ENCODE measurements at regions not wholly inside any gene's neighbourhood (a gene's known extent, or its start where the extent isn't known, plus 50 kb on each side); places are given as distances from the start of the nearest gene placed in this dataset.

GRCh38 chr2:196334710-196335109 is 163.3 kb upstream of the STK17B start:
- Histone ChIP-seq H3K27me3 (ENCODE audit: control insufficient read depth in 1 of 2, insufficient read depth in 2 of 2, low read length in 2 of 2) (no peaks in the 10 kb centered on the region), H3K27ac (ENCODE audit: low read length) (no peak overlapping the region), H3K9ac (ENCODE audit: low read length in 2 of 2) (no peak overlapping the region), H3K36me3 (ENCODE audit: control insufficient read depth in 2 of 2, insufficient read depth in 2 of 2, low read length in 2 of 2) (no peaks in the 10 kb centered on the region), H3K4me1 (ENCODE audit: control insufficient read depth, insufficient read depth, low read length) (no peaks in the 10 kb centered on the region), H3K9me3 (ENCODE audit: control insufficient read depth in 2 of 2, low read length in 2 of 2) (no peaks in the 10 kb centered on the region), H3K4me3 (ENCODE audit: low read length in 2 of 2) (no peak overlapping the region)

DNA sequence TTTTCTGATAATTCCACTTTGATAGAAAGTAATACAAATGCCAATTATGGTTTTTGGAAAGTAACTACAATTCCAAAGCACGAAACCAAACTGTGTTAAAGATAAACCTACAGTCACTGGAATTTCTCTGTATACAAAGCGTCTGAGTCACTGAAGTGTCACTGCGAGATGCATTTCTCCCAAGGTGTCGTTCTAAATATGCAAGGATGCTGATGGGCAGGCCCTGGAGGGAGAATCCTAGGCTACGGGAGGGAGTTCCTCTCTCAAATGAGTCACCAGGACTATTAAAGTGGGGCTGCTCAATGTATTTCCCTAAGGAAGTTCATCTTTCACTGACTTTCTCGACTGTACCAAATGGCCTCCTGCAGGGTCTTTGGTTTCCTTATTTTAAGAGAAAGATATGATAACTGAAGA is 163.8 kb upstream of the STK17B start:
- Histone ChIP-seq H3K27me3 (ENCODE audit: control insufficient read depth in 1 of 2, insufficient read depth in 2 of 2, low read length in 2 of 2) (no peaks in the 10 kb centered on the region), H3K27ac (ENCODE audit: low read length) (no peak overlapping the region), H3K9me3 (ENCODE audit: control insufficient read depth in 2 of 2, low read length in 2 of 2) (no peaks in the 10 kb centered on the region), H3K9ac (ENCODE audit: low read length in 2 of 2) (no peak overlapping the region), H3K36me3 (ENCODE audit: control insufficient read depth in 2 of 2, insufficient read depth in 2 of 2, low read length in 2 of 2) (no peaks in the 10 kb centered on the region), H3K4me3 (ENCODE audit: low read length in 2 of 2) (no peak overlapping the region), H3K4me1 (ENCODE audit: control insufficient read depth, insufficient read depth, low read length) (no peaks in the 10 kb centered on the region)

- Histone ChIP-seq H3K27me3 (ENCODE audit: control insufficient read depth in 1 of 2, insufficient read depth in 2 of 2, low read length in 2 of 2) (no peaks in the 10 kb centered on the region), H3K27ac (ENCODE audit: low read length) (no peak overlapping the region), H3K9me3 (ENCODE audit: control insufficient read depth in 2 of 2, low read length in 2 of 2) (no peaks in the 10 kb centered on the region), H3K36me3 (ENCODE audit: control insufficient read depth in 2 of 2, insufficient read depth in 2 of 2, low read length in 2 of 2) (no peaks in the 10 kb centered on the region), H3K9ac (ENCODE audit: low read length in 2 of 2) (no peak overlapping the region), H3K4me3 (ENCODE audit: low read length in 2 of 2) (no peak overlapping the region), H3K4me1 (ENCODE audit: control insufficient read depth, insufficient read depth, low read length) (no peaks in the 10 kb centered on the region)
Measured at GRCh38 chr2:196336207-196336606, 164.8 kb upstream of the STK17B start.

DNA sequence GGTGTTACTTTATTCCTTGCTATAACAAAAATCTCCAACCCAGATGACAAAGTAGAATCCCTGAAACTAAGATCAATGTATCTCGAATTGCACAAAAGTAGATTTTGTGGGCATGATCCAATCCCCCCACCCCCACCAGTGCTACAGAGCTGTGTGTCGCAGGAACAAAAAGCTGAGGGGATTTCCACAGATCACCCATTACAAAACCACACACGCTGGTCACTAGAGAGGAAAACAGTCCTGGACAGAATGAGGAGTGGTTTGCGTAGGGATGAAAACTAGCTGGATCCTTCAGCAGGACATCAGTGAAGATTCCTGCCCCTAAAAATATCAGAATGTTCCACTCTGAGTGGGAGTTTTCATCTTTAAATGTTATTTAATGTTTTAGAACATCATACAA is 165.3 kb upstream of the STK17B start:
- Histone ChIP-seq H3K36me3 (ENCODE audit: control insufficient read depth in 2 of 2, insufficient read depth in 2 of 2, low read length in 2 of 2) (no peaks in the 10 kb centered on the region), H3K27ac (ENCODE audit: low read length) (no peak overlapping the region), H3K9me3 (ENCODE audit: control insufficient read depth in 2 of 2, low read length in 2 of 2) (no peaks in the 10 kb centered on the region), H3K4me3 (ENCODE audit: low read length in 2 of 2) (no peak overlapping the region), H3K9ac (ENCODE audit: low read length in 2 of 2) (no peak overlapping the region), H3K4me1 (ENCODE audit: control insufficient read depth, insufficient read depth, low read length) (no peaks in the 10 kb centered on the region), H3K27me3 (ENCODE audit: control insufficient read depth in 1 of 2, insufficient read depth in 2 of 2, low read length in 2 of 2) (no peaks in the 10 kb centered on the region)

DNA sequence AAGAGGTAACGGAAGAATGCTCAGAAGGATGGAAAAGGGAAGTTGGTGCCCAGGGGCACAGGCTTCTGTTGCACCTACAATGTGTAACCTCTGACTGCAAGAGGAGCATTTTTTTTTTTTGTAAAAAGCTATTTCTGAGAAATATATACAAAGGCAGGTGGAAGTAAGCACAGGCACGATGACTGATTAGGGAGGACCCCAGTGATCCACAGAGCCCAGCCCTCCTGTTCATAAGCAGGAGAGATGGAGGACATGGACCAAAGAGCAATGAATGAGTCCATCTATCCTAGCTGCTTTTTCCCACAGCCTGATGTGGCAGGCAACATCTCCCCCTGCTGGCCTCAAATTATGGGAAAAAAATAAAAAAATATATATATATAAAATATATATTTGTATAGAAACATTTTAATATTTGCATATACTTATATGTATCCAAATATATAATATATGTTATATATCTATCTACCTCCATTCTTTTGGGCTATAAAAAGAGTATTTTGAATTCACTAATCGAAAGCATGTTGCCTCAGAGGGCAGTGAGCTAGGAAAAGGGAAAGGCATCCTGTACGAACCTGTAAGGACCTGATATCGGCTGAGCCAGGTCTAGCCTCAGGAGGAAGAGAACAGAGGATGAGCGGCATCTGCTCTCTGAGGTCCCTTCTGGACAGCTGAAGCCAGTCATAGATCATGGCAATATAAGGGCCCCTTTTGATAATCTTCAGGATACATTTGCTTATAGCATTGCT is 166.0 kb upstream of the STK17B start:
- H3K9me3 ChIP-seq (ENCODE audit: control insufficient read depth in 2 of 2, low read length in 2 of 2): no peaks in the 10 kb centered on the region
- no peak overlapping the region for H3K4me3 ChIP-seq (ENCODE audit: low read length in 2 of 2)
- no peak overlapping the region for H3K9ac ChIP-seq (ENCODE audit: low read length in 2 of 2)
- H3K36me3 ChIP-seq (ENCODE audit: control insufficient read depth in 2 of 2, insufficient read depth in 2 of 2, low read length in 2 of 2): no peaks in the 10 kb centered on the region
- no peaks in the 10 kb centered on the region for H3K4me1 ChIP-seq (ENCODE audit: control insufficient read depth, insufficient read depth, low read length)
- no peaks in the 10 kb centered on the region for H3K27me3 ChIP-seq (ENCODE audit: control insufficient read depth in 1 of 2, insufficient read depth in 2 of 2, low read length in 2 of 2)
- no peak overlapping the region for H3K27ac ChIP-seq (ENCODE audit: low read length)

DNA sequence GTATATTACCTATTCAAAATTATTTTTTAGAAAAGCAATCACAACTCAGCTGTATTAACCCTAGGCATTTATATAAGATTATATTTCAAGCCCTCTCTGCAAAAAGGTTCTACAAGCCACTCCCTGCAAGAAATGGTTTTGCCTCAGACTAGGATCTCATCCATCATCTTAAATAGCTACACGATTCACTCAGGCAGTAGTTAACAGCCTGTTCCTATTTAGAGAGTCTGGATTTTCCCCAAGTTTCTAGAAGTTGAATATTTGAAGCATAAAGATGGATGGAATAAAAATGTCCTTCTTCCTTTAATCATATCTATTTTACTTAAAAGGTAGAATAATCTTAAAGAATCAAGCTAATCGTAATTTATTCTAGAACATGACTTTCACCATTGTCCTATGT is 167.1 kb upstream of the STK17B start:
- Histone ChIP-seq H3K27me3 (ENCODE audit: control insufficient read depth in 1 of 2, insufficient read depth in 2 of 2, low read length in 2 of 2) (no peaks in the 10 kb centered on the region), H3K9ac (ENCODE audit: low read length in 2 of 2) (no peak overlapping the region), H3K27ac (ENCODE audit: low read length) (no peak overlapping the region), H3K4me1 (ENCODE audit: control insufficient read depth, insufficient read depth, low read length) (no peaks in the 10 kb centered on the region), H3K9me3 (ENCODE audit: control insufficient read depth in 2 of 2, low read length in 2 of 2) (no peaks in the 10 kb centered on the region), H3K4me3 (ENCODE audit: low read length in 2 of 2) (no peak overlapping the region), H3K36me3 (ENCODE audit: control insufficient read depth in 2 of 2, insufficient read depth in 2 of 2, low read length in 2 of 2) (no peaks in the 10 kb centered on the region)

- Histone ChIP-seq H3K27ac (ENCODE audit: low read length) (no peak overlapping the region), H3K9me3 (ENCODE audit: control insufficient read depth in 2 of 2, low read length in 2 of 2) (no peaks in the 10 kb centered on the region), H3K4me1 (ENCODE audit: control insufficient read depth, insufficient read depth, low read length) (no peaks in the 10 kb centered on the region), H3K4me3 (ENCODE audit: low read length in 2 of 2) (no peak overlapping the region), H3K27me3 (ENCODE audit: control insufficient read depth in 1 of 2, insufficient read depth in 2 of 2, low read length in 2 of 2) (no peaks in the 10 kb centered on the region), H3K36me3 (ENCODE audit: control insufficient read depth in 2 of 2, insufficient read depth in 2 of 2, low read length in 2 of 2) (no peaks in the 10 kb centered on the region), H3K9ac (ENCODE audit: low read length in 2 of 2) (no peak overlapping the region)
Measured at GRCh38 chr2:196341277-196341841, 170.0 kb upstream of the STK17B start.

DNA sequence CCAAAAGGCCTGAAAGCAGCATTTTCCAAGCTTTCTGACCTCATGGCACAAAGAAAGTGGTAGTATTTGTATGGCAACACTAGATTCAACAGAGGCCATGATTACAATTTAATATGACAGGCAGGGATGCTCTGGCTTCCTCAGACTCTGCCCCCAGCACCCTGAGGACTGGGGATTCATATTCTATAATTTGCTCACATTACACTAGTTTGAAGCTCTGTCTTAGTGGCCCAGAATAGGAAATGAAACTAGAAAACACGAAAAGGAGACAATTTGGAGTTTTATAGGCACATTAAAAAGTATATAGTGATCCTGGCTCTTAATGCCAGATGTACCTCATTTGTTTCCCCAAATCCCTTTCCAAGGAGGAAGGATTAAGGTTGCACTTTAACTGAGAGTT is 173.0 kb upstream of the STK17B start:
- H3K4me1 ChIP-seq (ENCODE audit: control insufficient read depth, insufficient read depth, low read length): no peaks in the 10 kb centered on the region
- H3K9ac ChIP-seq (ENCODE audit: low read length in 2 of 2): no peak overlapping the region
- H3K9me3 ChIP-seq (ENCODE audit: control insufficient read depth in 2 of 2, low read length in 2 of 2): no peaks in the 10 kb centered on the region
- no peak overlapping the region for H3K27ac ChIP-seq (ENCODE audit: low read length)
- no peaks in the 10 kb centered on the region for H3K27me3 ChIP-seq (ENCODE audit: control insufficient read depth in 1 of 2, insufficient read depth in 2 of 2, low read length in 2 of 2)
- no peaks in the 10 kb centered on the region for H3K36me3 ChIP-seq (ENCODE audit: control insufficient read depth in 2 of 2, insufficient read depth in 2 of 2, low read length in 2 of 2)
- H3K4me3 ChIP-seq (ENCODE audit: low read length in 2 of 2): no peak overlapping the region

DNA sequence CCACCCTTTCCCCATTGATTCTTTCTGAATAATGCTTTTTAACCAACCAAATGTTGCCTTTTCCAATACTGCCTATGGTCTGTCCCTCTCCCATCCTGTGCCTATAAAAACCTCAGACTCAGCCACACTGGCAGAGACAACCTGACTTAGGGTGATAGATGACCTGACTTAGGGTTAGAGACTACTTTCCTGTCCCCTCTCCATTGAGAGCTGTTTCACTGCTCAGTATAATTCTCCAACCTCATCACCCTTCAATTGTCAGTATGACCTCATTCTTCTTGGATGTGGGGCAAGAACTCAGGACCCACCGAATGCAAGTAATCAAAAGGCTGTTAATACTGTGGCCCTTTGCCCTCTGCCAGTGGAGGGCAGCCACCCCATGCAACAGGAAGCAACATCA is 182.3 kb upstream of the STK17B start:
- Histone ChIP-seq H3K4me1 (ENCODE audit: control insufficient read depth, insufficient read depth, low read length) (no peaks in the 10 kb centered on the region), H3K27me3 (ENCODE audit: control insufficient read depth in 1 of 2, insufficient read depth in 2 of 2, low read length in 2 of 2) (no peaks in the 10 kb centered on the region), H3K9ac (ENCODE audit: low read length in 2 of 2) (no peak overlapping the region), H3K27ac (ENCODE audit: low read length) (no peak overlapping the region), H3K36me3 (ENCODE audit: control insufficient read depth in 2 of 2, insufficient read depth in 2 of 2, low read length in 2 of 2) (no peaks in the 10 kb centered on the region), H3K4me3 (ENCODE audit: low read length in 2 of 2) (no peak overlapping the region), H3K9me3 (ENCODE audit: control insufficient read depth in 2 of 2, low read length in 2 of 2) (peaks cover 0 to 2% of the 10 kb centered on the region in 2 donors)

DNA sequence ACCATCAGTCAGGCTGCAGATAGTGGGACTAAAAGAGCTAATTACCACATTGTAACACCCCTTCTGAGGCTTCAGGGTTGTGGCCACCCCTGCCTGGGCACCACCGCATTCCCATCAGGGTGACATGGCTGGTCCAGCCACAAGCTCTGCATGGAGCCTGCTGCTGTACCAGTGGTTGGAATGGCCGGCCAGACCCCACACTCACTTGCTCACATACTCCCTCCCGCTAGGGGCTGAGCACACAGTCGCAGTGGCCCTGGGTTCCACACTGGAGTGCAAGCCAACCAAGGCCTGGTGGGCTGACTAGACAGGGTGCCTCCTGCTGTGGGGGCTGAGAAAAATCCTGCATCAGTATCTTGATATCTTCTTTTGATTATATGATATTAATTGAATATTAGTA is 182.8 kb upstream of the STK17B start:
- peaks cover 0 to 2% of the 10 kb centered on the region in 2 donors for H3K9me3 ChIP-seq (ENCODE audit: control insufficient read depth in 2 of 2, low read length in 2 of 2)
- H3K9ac ChIP-seq (ENCODE audit: low read length in 2 of 2): no peak overlapping the region
- H3K27me3 ChIP-seq (ENCODE audit: control insufficient read depth in 1 of 2, insufficient read depth in 2 of 2, low read length in 2 of 2): no peaks in the 10 kb centered on the region
- H3K27ac ChIP-seq (ENCODE audit: low read length): no peak overlapping the region
- H3K36me3 ChIP-seq (ENCODE audit: control insufficient read depth in 2 of 2, insufficient read depth in 2 of 2, low read length in 2 of 2): no peaks in the 10 kb centered on the region
- H3K4me3 ChIP-seq (ENCODE audit: low read length in 2 of 2): no peak overlapping the region
- H3K4me1 ChIP-seq (ENCODE audit: control insufficient read depth, insufficient read depth, low read length): no peaks in the 10 kb centered on the region

GRCh38 chr2:196356332-196356731 is 185.0 kb upstream of the STK17B start:
- no peaks in the 10 kb centered on the region for H3K27me3 ChIP-seq (ENCODE audit: control insufficient read depth in 1 of 2, insufficient read depth in 2 of 2, low read length in 2 of 2)
- no peak overlapping the region for H3K27ac ChIP-seq (ENCODE audit: low read length)
- H3K36me3 ChIP-seq (ENCODE audit: control insufficient read depth in 2 of 2, insufficient read depth in 2 of 2, low read length in 2 of 2): no peaks in the 10 kb centered on the region
- H3K9me3 ChIP-seq (ENCODE audit: control insufficient read depth in 2 of 2, low read length in 2 of 2): peaks cover 0 to 2% of the 10 kb centered on the region in 2 donors
- H3K9ac ChIP-seq (ENCODE audit: low read length in 2 of 2): no peak overlapping the region
- H3K4me3 ChIP-seq (ENCODE audit: low read length in 2 of 2): no peak overlapping the region
- H3K4me1 ChIP-seq (ENCODE audit: control insufficient read depth, insufficient read depth, low read length): no peaks in the 10 kb centered on the region

Measured in stomach smooth muscle (tissue), 2 donors.